ENCODE measurements at regions not wholly inside any gene's neighbourhood (a gene's known extent, or its start where the extent isn't known, plus 50 kb on each side); places are given as distances from the start of the nearest gene placed in this dataset.

DNA sequence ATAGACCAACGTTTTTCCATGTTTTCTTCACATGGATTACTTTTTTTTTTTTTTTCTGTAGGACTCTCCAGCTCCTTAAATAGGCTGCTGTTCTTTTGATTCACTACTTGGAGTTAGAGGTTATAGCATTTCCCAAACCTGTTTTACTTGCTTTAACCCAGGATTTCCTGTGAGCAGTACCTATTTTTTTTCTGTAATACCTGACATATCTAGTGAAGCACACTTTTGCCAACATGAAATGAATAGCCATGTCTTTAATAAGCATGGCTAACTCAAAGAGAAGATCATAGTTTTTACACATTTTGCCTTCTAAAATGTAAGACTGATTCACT is 137.0 kb downstream of the FOXA2 start:
- H2AFZ ChIP-seq = no peak overlapping the region
- H3K9me2 ChIP-seq (ENCODE audit: insufficient read depth) = no peaks in the 10 kb centered on the region; the same call in 1 of the 2 replicates
- no peak overlapping the region for H3K4me2 ChIP-seq
- intact Hi-C loops (cut with micrococcal nuclease; ENCODE audit: unreplicated experiment) = loop anchor here (10.0 kb wide), 1 partner anchor 53 kb away; no protein-coding TSS in a partner anchor
- ChIA-PET POLR2A (ENCODE audit: unreplicated experiment) (no interaction called here), CTCF (interaction anchor here (0.6 kb wide), 1 partner anchor 65 kb away, joined by 4 read pairs; no protein-coding TSS in a partner anchor)
- BruUV-seq (replicated peaks) = no TSS peak
- no peaks in the 10 kb centered on the region for H3F3A ChIP-seq (ENCODE audit: insufficient read depth, low read depth)
- no peak for DNase-seq
- H3K4me1 ChIP-seq (replicated peaks; ENCODE audit: insufficient read depth) = peaks cover 8% of the 10 kb centered on the region; the same call in 1 of the 2 replicates
- H3K27ac ChIP-seq = no peak overlapping the region
- no peaks in the 10 kb centered on the region for H3K9me3 ChIP-seq (ENCODE audit: insufficient read depth, low read depth)
- no peaks in the 10 kb centered on the region for H3K79me2 ChIP-seq (ENCODE audit: low read depth)
- no peaks in the 10 kb centered on the region for H3K27me3 ChIP-seq (ENCODE audit: insufficient read depth, low read depth)
- H3K4me3 ChIP-seq = no peak overlapping the region
- TF ChIP-seq, protein P1, sequence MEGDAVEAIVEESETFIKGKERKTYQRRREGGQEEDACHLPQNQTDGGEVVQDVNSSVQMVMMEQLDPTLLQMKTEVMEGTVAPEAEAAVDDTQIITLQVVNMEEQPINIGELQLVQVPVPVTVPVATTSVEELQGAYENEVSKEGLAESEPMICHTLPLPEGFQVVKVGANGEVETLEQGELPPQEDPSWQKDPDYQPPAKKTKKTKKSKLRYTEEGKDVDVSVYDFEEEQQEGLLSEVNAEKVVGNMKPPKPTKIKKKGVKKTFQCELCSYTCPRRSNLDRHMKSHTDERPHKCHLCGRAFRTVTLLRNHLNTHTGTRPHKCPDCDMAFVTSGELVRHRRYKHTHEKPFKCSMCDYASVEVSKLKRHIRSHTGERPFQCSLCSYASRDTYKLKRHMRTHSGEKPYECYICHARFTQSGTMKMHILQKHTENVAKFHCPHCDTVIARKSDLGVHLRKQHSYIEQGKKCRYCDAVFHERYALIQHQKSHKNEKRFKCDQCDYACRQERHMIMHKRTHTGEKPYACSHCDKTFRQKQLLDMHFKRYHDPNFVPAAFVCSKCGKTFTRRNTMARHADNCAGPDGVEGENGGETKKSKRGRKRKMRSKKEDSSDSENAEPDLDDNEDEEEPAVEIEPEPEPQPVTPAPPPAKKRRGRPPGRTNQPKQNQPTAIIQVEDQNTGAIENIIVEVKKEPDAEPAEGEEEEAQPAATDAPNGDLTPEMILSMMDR (conservative IDR thresholded peaks at IDR 0.05) = no peak
- no peak for TF ChIP-seq EZH2 (IDR thresholded peaks at IDR 0.05; ENCODE audit: low read depth)
- no peaks in the 10 kb centered on the region for H4K20me1 ChIP-seq (ENCODE audit: insufficient read depth)
- no peaks in the 10 kb centered on the region for H3K36me3 ChIP-seq (ENCODE audit: low read depth)

DNA sequence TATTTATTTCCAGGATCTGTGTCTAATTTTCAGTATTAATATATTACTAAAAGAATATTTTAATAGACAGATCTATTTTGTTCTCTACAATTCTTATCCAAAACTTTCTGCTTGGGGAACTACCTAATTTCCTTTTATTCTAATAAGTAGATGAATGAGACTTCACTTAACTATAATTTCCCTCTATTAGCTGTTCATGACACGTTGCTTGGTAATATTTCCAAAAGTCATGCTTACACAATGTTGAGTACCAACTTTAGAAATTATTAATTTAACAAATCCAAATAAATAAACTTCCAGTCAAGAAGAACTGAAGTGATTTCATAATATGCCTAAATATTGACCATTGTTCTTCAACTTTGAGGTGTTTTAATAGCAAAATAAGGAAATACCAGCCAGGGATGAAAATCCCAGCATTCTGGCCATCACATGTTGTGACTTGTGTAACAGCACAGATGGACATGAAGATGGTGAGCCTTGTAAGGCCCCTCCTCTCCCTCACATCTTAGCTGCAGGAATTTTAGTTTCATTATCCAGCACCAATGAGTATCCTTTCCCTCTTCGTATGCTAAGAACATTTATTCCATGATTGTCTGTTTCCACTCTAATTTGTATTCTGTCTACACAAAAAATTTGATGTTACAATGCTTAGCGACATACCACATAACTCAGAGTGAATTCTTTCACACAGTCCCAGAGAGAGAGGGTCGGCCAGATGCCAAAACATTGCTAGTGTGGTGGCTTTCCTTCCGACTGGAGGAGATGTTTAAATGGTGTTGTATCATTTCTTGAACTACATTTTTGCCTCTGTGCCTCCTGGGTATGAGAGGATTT is 137.5 kb downstream of the FOXA2 start:
- peak in 1 of 2 experiments; percentile 14 for DNase-seq
- no peaks in the 10 kb centered on the region for H4K20me1 ChIP-seq (ENCODE audit: insufficient read depth)
- TF ChIP-seq, protein P1 (conservative IDR thresholded peaks at IDR 0.05) = no peak
- no peak for TF ChIP-seq EZH2 (IDR thresholded peaks at IDR 0.05; ENCODE audit: low read depth)
- H3K4me2 ChIP-seq = 0 out of 2 replicates have a peak overlapping the region, but pooled peaks have one; percentile 4
- no TSS peak for BruUV-seq (replicated peaks)
- H3K4me1 ChIP-seq (replicated peaks; ENCODE audit: insufficient read depth) = peaks cover 8% of the 10 kb centered on the region; the same call in 1 of the 2 replicates
- H3F3A ChIP-seq (ENCODE audit: insufficient read depth, low read depth) = no peaks in the 10 kb centered on the region
- H3K27ac ChIP-seq = no peak overlapping the region
- H3K36me3 ChIP-seq (ENCODE audit: low read depth) = no peaks in the 10 kb centered on the region
- intact Hi-C loops (cut with micrococcal nuclease; ENCODE audit: unreplicated experiment) = loop anchor here (10.0 kb wide), 1 partner anchor 52 kb away; no protein-coding TSS in a partner anchor
- H3K9me3 ChIP-seq (ENCODE audit: insufficient read depth, low read depth) = no peaks in the 10 kb centered on the region
- H3K4me3 ChIP-seq = no peak overlapping the region
- ChIA-PET POLR2A (ENCODE audit: unreplicated experiment) (no interaction called here), CTCF (interaction anchor here (0.6 kb wide), 1 partner anchor 64 kb away, joined by 4 read pairs; no protein-coding TSS in a partner anchor)
- no peaks in the 10 kb centered on the region for H3K79me2 ChIP-seq (ENCODE audit: low read depth)
- no peaks in the 10 kb centered on the region for H3K27me3 ChIP-seq (ENCODE audit: insufficient read depth, low read depth)
- no peak overlapping the region for H2AFZ ChIP-seq
- H3K9me2 ChIP-seq (ENCODE audit: insufficient read depth) = no peaks in the 10 kb centered on the region; the same call in 1 of the 2 replicates

DNA sequence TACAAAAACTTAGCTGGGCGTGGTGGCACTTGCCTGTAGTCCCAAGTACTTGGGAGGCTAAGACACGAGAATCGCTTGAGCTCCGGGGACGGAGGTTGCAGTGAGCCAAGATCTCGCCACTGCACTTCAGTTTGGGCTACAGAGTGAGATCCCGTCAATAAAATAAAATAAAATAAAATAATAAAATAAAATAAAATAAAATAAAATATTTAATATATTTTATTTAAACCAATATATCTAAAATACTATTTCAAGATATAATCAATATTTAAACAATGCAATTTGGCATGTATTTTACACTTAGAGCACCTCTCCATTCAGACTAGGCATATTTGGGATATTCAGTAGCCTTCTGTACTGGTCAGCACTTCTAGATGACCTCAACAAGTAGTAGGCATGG is 142.1 kb downstream of the FOXA2 start:
- H3K9me3 ChIP-seq (ENCODE audit: insufficient read depth, low read depth) = no peaks in the 10 kb centered on the region
- H4K20me1 ChIP-seq (ENCODE audit: insufficient read depth) = no peaks in the 10 kb centered on the region
- ChIA-PET CTCF (no interaction called here), POLR2A (ENCODE audit: unreplicated experiment) (no interaction called here)
- DNase-seq = no peak
- TF ChIP-seq, protein P1 (conservative IDR thresholded peaks at IDR 0.05) = no peak
- no peak for TF ChIP-seq EZH2 (IDR thresholded peaks at IDR 0.05; ENCODE audit: low read depth)
- H3F3A ChIP-seq (ENCODE audit: insufficient read depth, low read depth) = no peaks in the 10 kb centered on the region
- no peak overlapping the region for H2AFZ ChIP-seq
- no peak overlapping the region for H3K4me3 ChIP-seq
- H3K27ac ChIP-seq = no peak overlapping the region
- H3K36me3 ChIP-seq (ENCODE audit: low read depth) = no peaks in the 10 kb centered on the region
- H3K4me2 ChIP-seq = no peak overlapping the region
- peaks cover 4% of the 10 kb centered on the region; the same call in 1 of the 2 replicates for H3K4me1 ChIP-seq (replicated peaks; ENCODE audit: insufficient read depth)
- intact Hi-C loops (cut with micrococcal nuclease; ENCODE audit: unreplicated experiment) = loop anchor here (10.0 kb wide), 1 partner anchor 48 kb away; no protein-coding TSS in a partner anchor
- H3K79me2 ChIP-seq (ENCODE audit: low read depth) = no peaks in the 10 kb centered on the region
- no TSS peak for BruUV-seq (replicated peaks)
- H3K27me3 ChIP-seq (ENCODE audit: insufficient read depth, low read depth) = no peaks in the 10 kb centered on the region
- no peaks in the 10 kb centered on the region for H3K9me2 ChIP-seq (ENCODE audit: insufficient read depth)
